H9 (cell line): ENCODE measurements at regions not wholly inside any gene's neighbourhood (a gene's known extent, or its start where the extent isn't known, plus 50 kb on each side); places are given as distances from the start of the nearest gene placed in this dataset.

ENCODE experiments used
- DNase-seq: peaks from one replicate; pipeline ENCODE4 v3.0.0-alpha.2; 2017
- H2AFZ ChIP-seq: one replicate; pipeline ENCODE4 v1.6.1; 2013; ENCODE audit warnings: mild to moderate bottlenecking, low read length, control low read depth, moderate library complexity
- H2AK5ac ChIP-seq: 2 replicates; pipeline ENCODE4 v1.6.1; 2013; ENCODE audit warnings: low read length, control low read depth, mixed read lengths; ENCODE audit not compliant: insufficient read length
- H2BK120ac ChIP-seq: one replicate; pipeline ENCODE4 v1.6.1; 2013; ENCODE audit warnings: low read depth, mild to moderate bottlenecking, low read length, control low read depth, inconsistent platforms; ENCODE audit not compliant: poor library complexity, severe bottlenecking
- H2BK12ac ChIP-seq: 2 replicates; pipeline ENCODE4 v1.6.1; 2013; ENCODE audit warnings: low read length, control low read depth, mixed read lengths, low read depth; ENCODE audit not compliant: insufficient read length
- H2BK15ac ChIP-seq: 2 replicates; pipeline ENCODE4 v1.6.1; 2013; ENCODE audit warnings: low read depth, low read length, control low read depth
- H2BK20ac ChIP-seq: one replicate; pipeline ENCODE4 v1.6.1; 2013; ENCODE audit warnings: low read depth, mild to moderate bottlenecking, low read length, control low read depth, inconsistent platforms; ENCODE audit not compliant: poor library complexity, severe bottlenecking
- H2BK5ac ChIP-seq: 2 replicates; pipeline ENCODE4 v1.6.1; 2013; ENCODE audit warnings: low read length, control low read depth, mixed read lengths; ENCODE audit not compliant: insufficient read length
- H3K14ac ChIP-seq: 2 replicates; pipeline ENCODE4 v1.6.1; 2013; ENCODE audit warnings: low read length, control low read depth; ENCODE audit not compliant: insufficient read depth
- H3K18ac ChIP-seq: 2 replicates; pipeline ENCODE4 v1.6.1; 2013; ENCODE audit warnings: low read depth, mild to moderate bottlenecking, mixed read lengths, low read length, control low read depth; ENCODE audit not compliant: insufficient read length
- H3K23ac ChIP-seq: 2 replicates; pipeline ENCODE4 v1.6.1; 2013; ENCODE audit warnings: low read length, control low read depth, mixed read lengths, low read depth; ENCODE audit not compliant: insufficient read length
- H3K23me2 ChIP-seq: 2 replicates; pipeline ENCODE4 v1.6.1; 2013; ENCODE audit warnings: low read depth, mild to moderate bottlenecking, mixed read lengths, low read length, control low read depth; ENCODE audit not compliant: insufficient read length, poor library complexity, severe bottlenecking
- H3K27ac ChIP-seq: 2 replicates; pipeline ENCODE4 v1.5.1; 2013; ENCODE audit warnings: low read length, control low read depth, mixed read lengths, low read depth; ENCODE audit not compliant: insufficient read length
- H3K27me3 ChIP-seq: 2 replicates; pipeline ENCODE4 v1.6.1; 2013; ENCODE audit warnings: low read length, control low read depth, inconsistent platforms; ENCODE audit not compliant: insufficient read depth
- H3K4ac ChIP-seq: 2 replicates; pipeline ENCODE4 v1.6.1; 2013; ENCODE audit warnings: low read depth, mild to moderate bottlenecking, control low read depth, inconsistent platforms, low read length, moderate library complexity
- H3K4me1 ChIP-seq: 2 replicates; pipeline ENCODE4 v1.6.1; 2013; ENCODE audit warnings: low read length, control low read depth, inconsistent platforms; ENCODE audit not compliant: insufficient read depth
- H3K4me2 ChIP-seq: 2 replicates; pipeline ENCODE4 v1.6.1; 2013; ENCODE audit warnings: low read length, control low read depth, mixed read lengths; ENCODE audit not compliant: insufficient read length, insufficient read depth
- H3K56ac ChIP-seq: 2 replicates; pipeline ENCODE4 v1.6.1; 2013; ENCODE audit warnings: low read depth, mild to moderate bottlenecking, mixed read lengths, low read length, control low read depth; ENCODE audit not compliant: insufficient read length
- H3K79me1 ChIP-seq: 2 replicates; pipeline ENCODE4 v1.6.1; 2013; ENCODE audit warnings: low read depth, mild to moderate bottlenecking, moderate library complexity, low read length, control low read depth, inconsistent platforms; ENCODE audit not compliant: insufficient read depth, poor library complexity, severe bottlenecking
- H3K79me2 ChIP-seq: 2 replicates; pipeline ENCODE4 v1.6.1; 2013; ENCODE audit warnings: low read length, control low read depth, inconsistent platforms; ENCODE audit not compliant: insufficient read depth
- H3K9ac ChIP-seq: 2 replicates; pipeline ENCODE4 v1.6.1; 2013; ENCODE audit warnings: low read length, control low read depth, mixed read lengths; ENCODE audit not compliant: insufficient read length; ENCODE audit errors: extremely low read depth
- H3K9me3 ChIP-seq: one replicate; pipeline ENCODE4 v1.6.1; 2013; ENCODE audit warnings: low read depth, low read length, inconsistent platforms; ENCODE audit not compliant: control insufficient read depth
- H3T11ph ChIP-seq: one replicate; pipeline ENCODE4 v1.6.1; 2013; ENCODE audit warnings: mild to moderate bottlenecking, low read length, control low read depth, inconsistent platforms
- H4K20me1 ChIP-seq: one replicate; pipeline ENCODE4 v1.6.1; 2013; ENCODE audit not compliant: control insufficient read depth, insufficient read length, insufficient read depth
- H4K5ac ChIP-seq: 2 replicates; pipeline ENCODE4 v1.6.1; 2013; ENCODE audit warnings: low read depth, mild to moderate bottlenecking, mixed read lengths, low read length, control low read depth; ENCODE audit not compliant: insufficient read length
- H4K8ac ChIP-seq: replicated peaks from 2 replicates; pipeline ENCODE4 v1.6.1; 2013; ENCODE audit warnings: low read length, control low read depth, mixed read lengths, low read depth; ENCODE audit not compliant: insufficient read length
- H4K91ac ChIP-seq: 2 replicates; pipeline ENCODE4 v1.6.1; 2013; ENCODE audit warnings: low read depth, mild to moderate bottlenecking, moderate library complexity, mixed read lengths, low read length, control low read depth; ENCODE audit not compliant: insufficient read length
- H3K27ac Mint-ChIP-seq, 3 experiments: 2 replicates in 2 of 3; 3 replicates in 1 of 3; pipeline ENCODE4 v1.8.0; 2020 to 2021; ENCODE audit warnings: mixed read lengths in 3 of 3, mild to moderate bottlenecking in 1 of 3, moderate library complexity in 1 of 3
- H3K27me3 Mint-ChIP-seq: 2 replicates; pipeline ENCODE4 v1.8.0; 2021; ENCODE audit warnings: low read depth, mild to moderate bottlenecking, moderate library complexity, mixed read lengths
- H3K36me3 Mint-ChIP-seq, 3 experiments: 2 replicates in 2 of 3; 3 replicates in 1 of 3; pipeline ENCODE4 v1.8.0; 2020 to 2021; ENCODE audit warnings: low read depth in 3 of 3, mixed read lengths in 3 of 3; ENCODE audit not compliant: insufficient read depth in 1 of 3
- H3K4me1 Mint-ChIP-seq, 2 experiments: 2 replicates each; pipeline ENCODE4 v1.8.0; 2020; ENCODE audit warnings: mixed read lengths in 2 of 2
- H3K4me3 Mint-ChIP-seq, 2 experiments: 2 replicates in 1 of 2; 3 replicates in 1 of 2; pipeline ENCODE4 v1.8.0; 2020 to 2021; ENCODE audit warnings: mild to moderate bottlenecking in 2 of 2, mixed read lengths in 2 of 2, moderate library complexity in 1 of 2
- H3K9me3 Mint-ChIP-seq, 2 experiments: 2 replicates in 1 of 2; 3 replicates in 1 of 2; pipeline ENCODE4 v1.8.0; 2020; ENCODE audit warnings: mild to moderate bottlenecking in 2 of 2, mixed read lengths in 2 of 2, moderate library complexity in 1 of 2
- CTCF ChIP-seq: fragments of 200-600 bp; sonication (generic); conservative IDR thresholded peaks from 3 replicates; pipeline ENCODE4 v1.8.0; 2021; ENCODE audit warnings: antibody characterized with exemption, mild to moderate bottlenecking

- Histone ChIP-seq H3K79me1 (no peaks in the 10 kb centered on the region), H3K4me1 (no peaks in the 10 kb centered on the region), H2AK5ac (no peak overlapping the region), H4K8ac (no peak overlapping the region), H3K9me3 (no peaks in the 10 kb centered on the region), H2BK15ac (no peak overlapping the region), H2BK120ac (no peak overlapping the region), H2BK20ac (no peak overlapping the region), H3K79me2 (no peaks in the 10 kb centered on the region), H3T11ph (no peak overlapping the region), H3K9ac (no peak overlapping the region), H3K14ac (no peak overlapping the region), H3K23me2 (no peaks in the 10 kb centered on the region), H4K20me1 (no peaks in the 10 kb centered on the region), H3K27me3 (no peaks in the 10 kb centered on the region), H3K18ac (no peak overlapping the region), H3K27ac (no peak overlapping the region), H3K23ac (no peak overlapping the region), H4K91ac (no peak overlapping the region), H2AFZ (no peak overlapping the region), H4K5ac (no peak overlapping the region), H2BK5ac (no peak overlapping the region), H2BK12ac (no peak overlapping the region), H3K56ac (no peak overlapping the region), H3K4me2 (no peak overlapping the region), H3K4ac (no peak overlapping the region)
- Mint-ChIP-seq H3K4me1 (no peaks in the 10 kb centered on the region; a peak in 1 of 4 replicates), H3K27me3 (no peaks in the 10 kb centered on the region), H3K9me3 (no peaks in the 10 kb centered on the region), H3K4me3 (no peak overlapping the region), H3K36me3 (no peaks in the 10 kb centered on the region), H3K27ac (no peak overlapping the region)
- no peak for TF ChIP-seq CTCF
- no peak for DNase-seq
Measured at GRCh38 chr3:146747051-146747450, 141.9 kb upstream of the PLSCR5 start.
